ENCODE measurements at regions not wholly inside any gene's neighbourhood (a gene's known extent, or its start where the extent isn't known, plus 50 kb on each side); places are given as distances from the start of the nearest gene placed in this dataset.

- POLR2A ChIA-PET, result no interaction called here
- Mint-ChIP-seq H3K27me3 (no peaks in the 10 kb centered on the region), H3K4me1 (no peaks in the 10 kb centered on the region), H3K27ac (no peak overlapping the region), H3K36me3 (ENCODE audit: low read depth) (no peaks in the 10 kb centered on the region), H3K4me3 (no peak overlapping the region), H3K9me3 (peaks cover 2% of the 10 kb centered on the region)
- intact Hi-C loops (cut with micrococcal nuclease), result no loop called here
- CTCF ChIA-PET, result no interaction called here
- no peak for ATAC-seq (ENCODE audit: low read depth)
- no peak for DNase-seq
- TF ChIP-seq CTCF (IDR thresholded peaks at IDR 0.05), result no peak
Observed at GRCh38 chr3:73774645-73775044, 149.9 kb upstream of the PDZRN3 start.

- H3K36me3 Mint-ChIP-seq (ENCODE audit: low read depth), result no peaks in the 10 kb centered on the region
- no peak for TF ChIP-seq CTCF (IDR thresholded peaks at IDR 0.05)
- intact Hi-C loops (cut with micrococcal nuclease), result no loop called here
- no peaks in the 10 kb centered on the region for H3K27me3 Mint-ChIP-seq
- ChIA-PET POLR2A (no interaction called here), CTCF (no interaction called here)
- H3K27ac Mint-ChIP-seq, result no peak overlapping the region
- no peak for DNase-seq
- no peak overlapping the region for H3K4me3 Mint-ChIP-seq
- H3K4me1 Mint-ChIP-seq, result no peaks in the 10 kb centered on the region
- ATAC-seq (ENCODE audit: low read depth), result no peak
- H3K9me3 Mint-ChIP-seq, result peaks cover 2% of the 10 kb centered on the region
Observed at GRCh38 chr3:73773233-73773632, 148.5 kb upstream of the PDZRN3 start.

- DNase-seq (no peak), ATAC-seq (ENCODE audit: low read depth) (no peak)
- TF ChIP-seq CTCF (IDR thresholded peaks at IDR 0.05), result no peak
- H3K4me1 Mint-ChIP-seq, result no peaks in the 10 kb centered on the region
- ChIA-PET CTCF (no interaction called here), POLR2A (no interaction called here)
- no peak overlapping the region for H3K27ac Mint-ChIP-seq
- no peaks in the 10 kb centered on the region for H3K36me3 Mint-ChIP-seq (ENCODE audit: low read depth)
- intact Hi-C loops (cut with micrococcal nuclease), result no loop called here
- peaks cover 2% of the 10 kb centered on the region for H3K9me3 Mint-ChIP-seq
- H3K4me3 Mint-ChIP-seq, result no peak overlapping the region
- no peaks in the 10 kb centered on the region for H3K27me3 Mint-ChIP-seq
Observed at GRCh38 chr3:73772076-73772886, 147.5 kb upstream of the PDZRN3 start.

GRCh38 chr3:73768524-73769308 lies 144.0 kb upstream of the PDZRN3 start:
- H3K4me3 Mint-ChIP-seq, result no peak overlapping the region

More at GRCh38 chr3:73768524-73769308, 144.0 kb upstream of the PDZRN3 start:
- DNase-seq (no peak), ATAC-seq (ENCODE audit: low read depth) (no peak)
- intact Hi-C loops (cut with micrococcal nuclease), result no loop called here
- ChIA-PET POLR2A (no interaction called here), CTCF (no interaction called here)
- Mint-ChIP-seq H3K27me3 (no peaks in the 10 kb centered on the region), H3K27ac (no peak overlapping the region), H3K4me1 (no peaks in the 10 kb centered on the region), H3K9me3 (peaks cover 4% of the 10 kb centered on the region), H3K36me3 (ENCODE audit: low read depth) (no peaks in the 10 kb centered on the region)
- TF ChIP-seq CTCF (IDR thresholded peaks at IDR 0.05), result no peak

Data from activated B cell treated with CpG ODN at 0.5 μM for 24 hours (primary cell).